ENCODE measurements at regions not wholly inside any gene's neighbourhood (a gene's known extent, or its start where the extent isn't known, plus 50 kb on each side); places are given as distances from the start of the nearest gene placed in this dataset.
"Not testable (repeated sequence)": the region's sequence is repeated elsewhere in the genome, so short reads cannot be mapped to it uniquely, and the experiment has no call there.

DNA sequence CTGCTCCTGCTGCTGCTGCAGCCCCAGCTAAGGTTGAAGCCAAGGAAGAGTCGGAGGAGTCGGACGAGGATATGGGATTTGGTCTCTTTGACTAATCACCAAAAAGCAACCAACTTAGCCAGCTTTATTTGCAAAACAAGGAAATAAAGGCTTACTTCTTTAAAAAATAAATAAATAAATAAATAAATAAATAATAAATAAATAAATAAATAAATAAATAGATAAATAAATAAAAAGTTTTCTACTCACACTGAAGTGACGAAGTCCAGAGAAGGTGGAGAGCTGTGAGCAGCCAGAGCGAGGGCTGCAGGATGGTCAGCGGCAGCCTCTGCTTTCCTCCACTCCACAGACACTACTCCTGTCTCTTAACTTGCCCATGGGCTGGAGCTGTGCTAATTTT, 105.6 kb upstream of the ATL2 start:
- ATAC-seq; DNase-seq; POLR2A ChIA-PET; H3K36me3 Mint-ChIP-seq (ENCODE audit: low read depth); H3K9me3 Mint-ChIP-seq (ENCODE audit: insufficient read depth); H3K4me1 Mint-ChIP-seq (ENCODE audit: low read depth); H3K27me3 Mint-ChIP-seq (ENCODE audit: low read depth); H3K4me3 Mint-ChIP-seq; H3K27ac Mint-ChIP-seq: not testable (repeated sequence)
- CTCF ChIA-PET: interaction anchor here (1.2 kb wide), 1 partner anchor 167 kb away, joined by 4 read pairs; no protein-coding TSS in a partner anchor

DNA sequence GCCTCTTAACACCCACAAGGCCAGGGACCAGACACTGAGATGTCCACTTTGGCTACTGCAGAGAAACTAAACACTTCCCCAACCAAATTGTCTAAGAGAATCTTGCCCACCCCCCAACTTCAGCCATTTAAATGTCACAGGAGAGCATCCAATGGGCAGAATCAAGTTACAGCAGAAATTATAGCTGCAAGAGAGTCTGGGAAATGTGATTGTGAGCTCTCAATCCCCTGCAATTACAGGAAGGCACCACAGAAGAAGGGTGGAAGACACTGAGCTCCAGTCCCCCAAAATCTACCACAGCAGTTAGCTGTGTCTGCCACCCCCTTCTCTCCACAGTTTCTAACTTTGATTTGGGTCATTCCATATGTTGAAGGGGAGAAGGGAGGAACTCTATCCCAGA, 103.5 kb upstream of the ATL2 start:
- ChIA-PET CTCF (interaction anchor here (1.3 kb wide), 1 partner anchor 28 kb away, joined by 3 read pairs; no protein-coding TSS in a partner anchor), POLR2A (no interaction called here)
- Mint-ChIP-seq H3K36me3 (ENCODE audit: low read depth) (no peaks in the 10 kb centered on the region), H3K27me3 (ENCODE audit: low read depth) (peaks cover 2% of the 10 kb centered on the region), H3K27ac (no peak overlapping the region), H3K9me3 (ENCODE audit: insufficient read depth) (peaks cover 6% of the 10 kb centered on the region), H3K4me1 (ENCODE audit: low read depth) (no peaks in the 10 kb centered on the region), H3K4me3 (no peak overlapping the region)
- ATAC-seq (no peak), DNase-seq (no peak)

DNA sequence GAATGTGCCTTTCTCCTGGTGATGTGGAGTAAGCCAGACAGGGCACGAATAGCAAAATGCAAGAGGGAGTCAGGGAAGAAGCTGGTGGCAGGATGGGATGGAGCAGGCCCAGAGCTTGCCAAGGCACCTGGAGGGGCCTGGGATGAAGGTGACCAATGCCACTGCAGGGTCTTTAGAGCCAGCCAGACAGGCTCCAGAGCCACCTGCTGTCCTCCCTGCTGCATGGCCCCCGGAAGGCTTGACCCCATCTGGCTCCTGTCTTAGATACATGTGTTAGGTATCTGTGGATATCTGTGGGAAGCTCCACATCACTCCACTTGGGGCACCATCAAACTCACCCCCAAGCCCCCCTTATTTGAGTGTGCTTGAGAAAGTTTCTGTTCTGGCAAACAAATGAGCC, 99.9 kb upstream of the ATL2 start:
- ChIA-PET CTCF (no interaction called here), POLR2A (no interaction called here)
- DNase-seq (no peak), ATAC-seq (no peak)
- H3K4me1 Mint-ChIP-seq (ENCODE audit: low read depth): peaks cover 13% of the 10 kb centered on the region
- H3K27ac Mint-ChIP-seq: no peak overlapping the region
- H3K9me3 Mint-ChIP-seq (ENCODE audit: insufficient read depth): peaks cover 6% of the 10 kb centered on the region
- H3K27me3 Mint-ChIP-seq (ENCODE audit: low read depth): peaks cover 5% of the 10 kb centered on the region
- no peak overlapping the region for H3K4me3 Mint-ChIP-seq
- no peaks in the 10 kb centered on the region for H3K36me3 Mint-ChIP-seq (ENCODE audit: low read depth)

DNA sequence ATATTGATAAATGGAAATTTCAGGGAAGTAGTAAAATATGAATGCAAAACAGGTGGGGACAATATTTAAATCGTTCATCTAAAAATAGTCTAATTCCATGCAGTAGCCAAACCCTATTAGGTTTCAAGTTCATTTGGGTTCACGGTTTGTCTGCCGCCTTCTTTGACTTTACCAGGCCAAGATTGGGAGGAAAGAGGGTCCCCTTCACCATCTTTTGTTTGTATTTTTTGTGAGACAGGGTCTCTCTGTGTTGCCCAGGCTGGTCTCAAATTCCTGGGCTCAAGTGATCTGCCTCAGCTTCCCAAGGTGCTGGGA, 98.5 kb upstream of the ATL2 start:
- Mint-ChIP-seq H3K36me3 (ENCODE audit: low read depth) (no peaks in the 10 kb centered on the region), H3K27ac (no peak overlapping the region), H3K4me1 (ENCODE audit: low read depth) (peaks cover 13% of the 10 kb centered on the region), H3K9me3 (ENCODE audit: insufficient read depth) (peaks cover 2% of the 10 kb centered on the region), H3K4me3 (no peak overlapping the region), H3K27me3 (ENCODE audit: low read depth) (peaks cover 8% of the 10 kb centered on the region)
- ATAC-seq: no peak
- POLR2A ChIA-PET: no interaction called here
- DNase-seq: no peak
- CTCF ChIA-PET: interaction anchor here (0.8 to 1.8 kb wide), 3 partner anchors 10 to 100 kb away, joined by 3 to 7 read pairs (median 3); no protein-coding TSS in a partner anchor

DNA sequence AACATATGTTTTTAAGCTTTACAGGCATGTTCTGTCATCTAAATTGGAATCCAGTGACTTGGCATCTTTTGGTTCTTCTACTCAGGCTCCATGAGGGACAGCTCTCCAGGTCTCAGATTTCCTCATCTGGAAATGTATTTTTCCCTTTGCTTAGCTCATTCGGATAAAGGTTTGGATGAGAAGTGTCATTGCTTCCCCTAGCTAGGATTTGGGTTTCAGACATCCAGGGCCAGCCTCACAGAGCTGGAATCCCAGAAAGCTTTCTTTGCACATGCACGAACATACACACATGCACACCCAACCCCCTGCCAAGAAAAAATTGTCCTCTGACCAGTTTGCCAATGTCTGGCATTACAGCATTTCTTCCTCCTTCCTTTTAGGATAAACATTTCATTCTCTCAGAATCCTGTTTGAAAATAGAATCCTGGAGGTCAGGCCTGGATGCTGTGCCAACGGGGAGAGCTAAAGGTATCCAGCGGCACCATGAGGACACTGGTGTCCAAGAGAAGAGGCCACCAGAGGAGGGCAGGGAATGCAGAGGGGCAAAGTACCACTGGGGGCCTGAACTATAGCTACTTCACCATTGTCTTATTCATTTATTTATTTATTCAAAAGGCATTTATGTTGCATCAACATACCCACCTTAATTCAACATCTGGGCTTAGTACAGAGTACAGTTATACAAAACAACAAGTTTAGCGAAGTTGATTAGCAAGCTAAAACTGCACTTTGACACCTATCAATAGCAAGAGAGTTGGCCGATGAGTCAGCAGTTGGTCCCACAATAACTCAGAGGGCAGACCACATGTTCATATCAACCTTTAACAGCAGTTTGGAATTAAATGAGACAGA, 97.9 kb upstream of the ATL2 start:
- ChIA-PET POLR2A (no interaction called here), CTCF (interaction anchor here (0.5 to 1.8 kb wide), 7 partner anchors 9 to 160 kb away, joined by 3 to 10 read pairs (median 3); no protein-coding TSS in a partner anchor)
- peaks cover 11% of the 10 kb centered on the region for H3K27me3 Mint-ChIP-seq (ENCODE audit: low read depth)
- ATAC-seq (no peak), DNase-seq (no peak)
- no peak overlapping the region for H3K4me3 Mint-ChIP-seq
- H3K4me1 Mint-ChIP-seq (ENCODE audit: low read depth): peaks cover 13% of the 10 kb centered on the region
- H3K27ac Mint-ChIP-seq: no peak overlapping the region
- H3K36me3 Mint-ChIP-seq (ENCODE audit: low read depth): no peaks in the 10 kb centered on the region
- no peaks in the 10 kb centered on the region for H3K9me3 Mint-ChIP-seq (ENCODE audit: insufficient read depth)

DNA sequence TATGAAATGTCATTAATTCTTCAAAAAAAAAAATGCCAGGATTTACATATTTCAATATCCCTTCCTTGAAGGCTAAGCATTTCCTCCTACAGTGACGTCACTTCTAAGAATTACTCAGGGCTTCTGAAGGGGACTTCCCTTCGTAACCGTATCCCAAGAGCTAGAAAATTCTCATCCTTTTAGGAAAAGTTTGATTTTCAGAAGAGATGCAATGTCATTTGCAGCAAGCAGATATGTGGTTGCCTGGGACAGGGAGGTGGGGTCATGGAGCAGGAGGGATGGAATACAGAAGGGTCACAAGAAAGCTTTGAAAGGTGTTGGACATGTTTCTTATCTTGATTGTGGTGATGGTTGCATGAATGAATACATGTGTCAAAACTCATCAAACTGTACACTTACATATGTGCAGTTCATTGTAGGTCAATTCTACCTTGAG, 97.0 kb upstream of the ATL2 start:
- H3K27ac Mint-ChIP-seq: no peak overlapping the region
- ATAC-seq (no peak), DNase-seq (no peak)
- no peak overlapping the region for H3K4me3 Mint-ChIP-seq
- ChIA-PET POLR2A (interaction anchor here (0.7 kb wide), 1 partner anchor 103 kb away, joined by 3 read pairs; no protein-coding TSS in a partner anchor), CTCF (interaction anchor here (1.6 to 1.8 kb wide), 3 partner anchors 9 to 159 kb away, joined by 7 to 10 read pairs (median 7); no protein-coding TSS in a partner anchor)
- H3K9me3 Mint-ChIP-seq (ENCODE audit: insufficient read depth): no peaks in the 10 kb centered on the region
- peaks cover 11% of the 10 kb centered on the region for H3K27me3 Mint-ChIP-seq (ENCODE audit: low read depth)
- H3K36me3 Mint-ChIP-seq (ENCODE audit: low read depth): no peaks in the 10 kb centered on the region
- peaks cover 13% of the 10 kb centered on the region for H3K4me1 Mint-ChIP-seq (ENCODE audit: low read depth)

DNA sequence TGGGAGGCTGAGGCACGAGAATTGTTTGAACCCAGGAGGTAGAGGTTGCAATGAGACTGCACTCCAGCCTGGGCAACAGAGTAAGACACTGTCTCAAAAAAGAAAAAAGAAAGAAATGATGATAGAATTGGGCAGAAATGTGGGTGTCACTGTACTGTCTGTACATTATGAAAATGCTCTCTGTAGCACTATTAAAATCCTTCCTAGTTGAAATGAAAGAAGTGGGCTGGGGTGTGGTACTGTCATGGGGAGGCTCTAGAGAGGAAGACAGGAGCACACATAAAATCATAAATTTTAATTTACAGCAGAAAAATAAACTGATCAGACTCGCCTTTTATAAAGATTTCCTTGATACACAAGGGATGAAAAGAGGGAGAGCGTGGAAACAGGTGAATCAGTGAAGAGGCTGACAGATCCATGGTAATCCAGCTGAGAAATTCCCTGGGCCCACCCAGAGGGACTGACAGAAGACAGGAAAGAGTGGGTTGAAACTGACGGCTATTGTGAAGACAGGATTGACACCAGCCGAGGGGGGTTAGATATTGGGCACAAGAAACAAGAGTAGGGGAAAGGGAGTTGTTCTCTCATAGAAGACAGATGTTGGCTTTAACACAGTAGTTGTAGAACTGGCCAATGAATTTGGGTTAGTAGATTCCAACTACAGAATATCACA, 96.4 kb upstream of the ATL2 start:
- DNase-seq (no peak), ATAC-seq (no peak)
- Mint-ChIP-seq H3K9me3 (ENCODE audit: insufficient read depth) (no peaks in the 10 kb centered on the region), H3K27me3 (ENCODE audit: low read depth) (peaks cover 11% of the 10 kb centered on the region), H3K4me1 (ENCODE audit: low read depth) (peaks cover 13% of the 10 kb centered on the region), H3K4me3 (no peak overlapping the region), H3K27ac (no peak overlapping the region), H3K36me3 (ENCODE audit: low read depth) (no peaks in the 10 kb centered on the region)
- CTCF ChIA-PET: interaction anchor here (1.6 to 1.7 kb wide), 2 partner anchors 35 to 158 kb away, joined by 7 to 10 read pairs; no protein-coding TSS in a partner anchor
- POLR2A ChIA-PET: no interaction called here

DNA sequence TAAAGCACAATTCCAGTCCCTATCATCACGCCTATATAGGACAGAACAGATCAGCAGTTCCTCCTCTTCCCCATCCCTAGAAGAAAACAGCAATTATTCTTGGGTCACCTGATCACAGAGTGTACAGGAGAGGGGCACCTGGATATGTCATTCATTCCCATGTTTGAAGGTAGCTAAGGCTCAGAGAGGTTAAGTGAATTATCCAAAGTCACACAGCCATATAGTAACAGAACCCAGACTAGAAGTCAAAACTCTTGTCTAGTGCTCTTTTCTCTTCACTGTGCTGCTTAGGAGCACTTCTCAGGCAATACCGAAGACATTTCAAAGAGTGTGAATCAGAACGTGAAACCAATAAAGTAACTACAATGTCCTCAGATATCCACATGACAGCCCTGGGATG, 93.0 kb upstream of the ATL2 start:
- peaks cover 11% of the 10 kb centered on the region for H3K27me3 Mint-ChIP-seq (ENCODE audit: low read depth)
- no peaks in the 10 kb centered on the region for H3K9me3 Mint-ChIP-seq (ENCODE audit: insufficient read depth)
- POLR2A ChIA-PET: no interaction called here
- no peak for ATAC-seq
- no peaks in the 10 kb centered on the region for H3K36me3 Mint-ChIP-seq (ENCODE audit: low read depth)
- no peak overlapping the region for H3K27ac Mint-ChIP-seq
- H3K4me3 Mint-ChIP-seq: no peak overlapping the region
- DNase-seq: no peak
- CTCF ChIA-PET: interaction anchor here (1.0 to 1.3 kb wide), 2 partner anchors 155 to 177 kb away, joined by 3 to 4 read pairs; no protein-coding TSS in a partner anchor
- H3K4me1 Mint-ChIP-seq (ENCODE audit: low read depth): peaks cover 13% of the 10 kb centered on the region

DNA sequence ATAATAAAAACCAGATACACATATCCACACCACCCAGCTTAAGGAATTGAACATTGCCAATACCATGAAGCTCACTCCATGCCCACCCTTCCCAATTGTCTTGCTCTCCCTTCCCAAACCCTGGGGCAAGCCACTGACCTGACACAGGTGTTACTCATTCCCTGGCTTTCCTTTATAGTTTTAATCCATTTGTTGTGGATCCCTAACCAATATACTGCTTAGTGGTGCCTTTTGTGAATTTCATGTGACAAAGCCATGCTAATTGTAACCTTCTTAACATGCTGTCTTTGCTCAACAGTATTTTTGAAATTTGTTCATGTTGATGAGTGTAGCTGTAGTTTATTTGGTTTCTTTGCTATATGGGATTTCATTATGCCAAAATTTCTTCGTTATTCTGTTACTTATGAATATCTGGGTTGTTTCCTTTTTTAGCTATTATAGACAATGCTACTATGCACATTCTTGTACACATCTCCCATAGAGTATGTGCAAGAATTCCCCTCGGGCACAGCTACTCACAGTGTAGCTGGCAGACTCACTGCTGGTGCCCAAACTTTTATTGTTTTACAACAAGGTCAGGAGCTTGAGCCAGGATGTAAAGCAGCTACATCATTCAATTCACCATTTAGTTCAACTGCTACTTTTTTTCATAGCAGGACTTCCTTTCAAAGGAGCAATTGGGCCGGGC, 90.8 kb upstream of the ATL2 start:
- ATAC-seq (no peak), DNase-seq (no peak)
- ChIA-PET POLR2A (no interaction called here), CTCF (interaction anchor here (1.1 to 1.7 kb wide), 4 partner anchors 11 to 92 kb away, joined by 3 to 4 read pairs (median 4); no protein-coding TSS in a partner anchor)
- Mint-ChIP-seq H3K27ac (no peak overlapping the region), H3K9me3 (ENCODE audit: insufficient read depth) (no peaks in the 10 kb centered on the region), H3K36me3 (ENCODE audit: low read depth) (no peaks in the 10 kb centered on the region), H3K27me3 (ENCODE audit: low read depth) (peaks cover 11% of the 10 kb centered on the region), H3K4me3 (no peak overlapping the region), H3K4me1 (ENCODE audit: low read depth) (no peaks in the 10 kb centered on the region)

DNA sequence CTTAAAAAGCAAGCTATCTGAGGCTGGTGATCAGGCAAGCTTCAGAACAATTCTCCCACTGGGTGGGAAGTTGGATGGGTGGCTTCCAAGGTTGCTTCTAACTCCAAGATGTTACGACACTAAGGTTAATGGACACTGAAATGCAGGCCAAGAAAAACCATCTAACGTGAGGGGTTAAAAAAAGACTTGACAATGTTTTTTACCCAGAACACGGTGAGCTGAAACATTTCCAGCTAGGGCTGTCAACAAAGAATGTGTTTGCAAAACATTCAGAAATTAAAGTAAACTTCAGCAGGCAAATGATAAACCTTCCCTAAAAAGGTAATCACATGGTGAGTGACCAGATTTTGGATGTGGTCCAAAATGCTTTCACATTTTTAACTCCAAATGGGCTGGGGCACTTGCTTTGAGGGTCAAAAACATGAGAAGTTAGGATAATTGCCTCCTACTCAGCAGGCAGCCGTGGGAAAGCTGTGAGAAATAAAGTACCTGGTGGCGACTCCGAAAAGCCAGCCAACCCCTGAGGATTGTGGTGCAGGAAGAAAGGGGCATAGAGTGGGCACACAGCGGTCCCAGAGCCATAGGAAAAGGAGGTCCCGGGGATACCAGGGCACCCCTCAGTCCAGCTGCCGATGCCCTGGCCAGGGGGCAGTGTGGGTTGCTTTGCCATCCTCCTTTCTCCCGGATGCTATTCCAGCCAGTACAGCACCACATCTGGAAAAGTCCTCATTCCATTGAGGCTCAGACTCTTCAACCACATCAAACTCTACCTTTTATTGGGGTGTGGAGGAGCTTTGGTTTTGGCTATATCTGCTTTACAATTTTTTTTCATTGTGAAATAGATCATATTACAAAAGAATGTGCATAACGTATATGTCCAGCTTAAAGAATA, 90.0 kb upstream of the ATL2 start:
- ATAC-seq: no peak
- POLR2A ChIA-PET: no interaction called here
- CTCF ChIA-PET: interaction anchor here (0.9 to 1.7 kb wide), 5 partner anchors 11 to 91 kb away, joined by 3 to 4 read pairs (median 3); no protein-coding TSS in a partner anchor
- no peak for DNase-seq
- H3K4me1 Mint-ChIP-seq (ENCODE audit: low read depth): peaks cover 3% of the 10 kb centered on the region
- H3K27ac Mint-ChIP-seq: no peak overlapping the region
- no peaks in the 10 kb centered on the region for H3K36me3 Mint-ChIP-seq (ENCODE audit: low read depth)
- H3K4me3 Mint-ChIP-seq: no peak overlapping the region
- peaks cover 7% of the 10 kb centered on the region for H3K27me3 Mint-ChIP-seq (ENCODE audit: low read depth)
- no peaks in the 10 kb centered on the region for H3K9me3 Mint-ChIP-seq (ENCODE audit: insufficient read depth)

DNA sequence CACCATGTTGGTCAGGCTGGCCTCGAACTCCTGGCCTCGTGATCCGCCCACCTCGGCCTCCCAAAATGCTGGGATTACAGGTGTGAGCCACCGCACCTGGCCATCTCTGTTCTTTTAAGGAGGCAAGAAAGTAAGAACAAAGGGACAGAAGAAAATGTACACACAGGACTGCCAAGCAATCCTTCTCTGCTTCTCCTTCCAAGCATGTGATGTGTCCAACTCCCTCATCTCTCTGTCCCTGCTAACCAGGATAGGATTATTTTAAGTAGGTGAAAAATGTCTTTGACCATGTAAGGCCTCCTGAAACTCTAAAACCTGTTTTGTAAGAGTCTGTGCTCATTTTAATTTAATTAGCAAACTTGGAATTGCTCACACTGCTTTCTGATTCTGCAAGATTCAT, 89.3 kb upstream of the ATL2 start:
- Mint-ChIP-seq H3K9me3 (ENCODE audit: insufficient read depth) (no peaks in the 10 kb centered on the region), H3K36me3 (ENCODE audit: low read depth) (no peaks in the 10 kb centered on the region)

More for the DNA sequence above, 89.3 kb upstream of the ATL2 start:
- POLR2A ChIA-PET: no interaction called here
- DNase-seq (no peak), ATAC-seq (no peak)
- H3K4me1 Mint-ChIP-seq (ENCODE audit: low read depth): peaks cover 3% of the 10 kb centered on the region
- peaks cover 6% of the 10 kb centered on the region for H3K27me3 Mint-ChIP-seq (ENCODE audit: low read depth)
- no peak overlapping the region for H3K4me3 Mint-ChIP-seq
- H3K27ac Mint-ChIP-seq: no peak overlapping the region
- CTCF ChIA-PET: interaction anchor here (0.9 to 1.3 kb wide), 2 partner anchors 87 to 150 kb away, joined by 3 to 11 read pairs; no protein-coding TSS in a partner anchor

Measured in activated CD8-positive, alpha-beta T cell treated with anti-CD3 and anti-CD28 coated beads, Interleukin-2, amount 10 ng/mL, durations not matched to agents 7 days and 5 days (primary cell).